ENCODE measurements at regions not wholly inside any gene's neighbourhood (a gene's known extent, or its start where the extent isn't known, plus 50 kb on each side); places are given as distances from the start of the nearest gene placed in this dataset.

GRCh38 chr10:53724581-53724980, 952.0 kb upstream of the MBL2 start:
- H3K36me3 Mint-ChIP-seq (ENCODE audit: low read depth) = no peaks in the 10 kb centered on the region
- DNase-seq = no peak
- no peak for TF ChIP-seq CTCF (IDR thresholded peaks at IDR 0.05)
- H3K9me3 Mint-ChIP-seq = peaks cover 42% of the 10 kb centered on the region
- H3K27ac Mint-ChIP-seq = no peak overlapping the region
- H3K27me3 Mint-ChIP-seq (ENCODE audit: insufficient read depth) = no peaks in the 10 kb centered on the region
- no peaks in the 10 kb centered on the region for H3K4me1 Mint-ChIP-seq (ENCODE audit: low read depth)
- no peak overlapping the region for H3K4me3 Mint-ChIP-seq

- Mint-ChIP-seq H3K36me3 (ENCODE audit: low read depth) (no peaks in the 10 kb centered on the region), H3K9me3 (peaks cover 24% of the 10 kb centered on the region), H3K4me1 (ENCODE audit: low read depth) (no peaks in the 10 kb centered on the region), H3K27me3 (ENCODE audit: insufficient read depth) (no peaks in the 10 kb centered on the region), H3K4me3 (no peak overlapping the region), H3K27ac (no peak overlapping the region)
- DNase-seq = no peak
- no peak for TF ChIP-seq CTCF (IDR thresholded peaks at IDR 0.05)
These were observed 947.1 kb upstream of the MBL2 start for GRCh38 chr10:53719658-53720057.

- H3K27ac Mint-ChIP-seq = no peak overlapping the region
- no peak overlapping the region for H3K4me3 Mint-ChIP-seq
- TF ChIP-seq CTCF (IDR thresholded peaks at IDR 0.05) = no peak
- no peaks in the 10 kb centered on the region for H3K27me3 Mint-ChIP-seq (ENCODE audit: insufficient read depth)
- DNase-seq = no peak
- peaks cover 10% of the 10 kb centered on the region; the same call in 1 of the 2 replicates for H3K9me3 Mint-ChIP-seq
- no peaks in the 10 kb centered on the region for H3K4me1 Mint-ChIP-seq (ENCODE audit: low read depth)
- H3K36me3 Mint-ChIP-seq (ENCODE audit: low read depth) = no peaks in the 10 kb centered on the region
These were observed 943.6 kb upstream of the MBL2 start for GRCh38 chr10:53716156-53716555.

- no peak for DNase-seq
- peaks cover 17% of the 10 kb centered on the region for H3K9me3 Mint-ChIP-seq
- TF ChIP-seq CTCF (IDR thresholded peaks at IDR 0.05) = no peak
- no peak overlapping the region for H3K4me3 Mint-ChIP-seq
- H3K27ac Mint-ChIP-seq = no peak overlapping the region
- H3K27me3 Mint-ChIP-seq (ENCODE audit: insufficient read depth) = no peaks in the 10 kb centered on the region
- H3K4me1 Mint-ChIP-seq (ENCODE audit: low read depth) = no peaks in the 10 kb centered on the region
- H3K36me3 Mint-ChIP-seq (ENCODE audit: low read depth) = no peaks in the 10 kb centered on the region
These were observed 940.8 kb upstream of the MBL2 start for GRCh38 chr10:53713431-53713830.

GRCh38 chr10:53702489-53702888, 929.9 kb upstream of the MBL2 start:
- Mint-ChIP-seq H3K27me3 (ENCODE audit: insufficient read depth) (no peaks in the 10 kb centered on the region), H3K9me3 (peaks cover 42% of the 10 kb centered on the region), H3K4me3 (no peak overlapping the region), H3K27ac (no peak overlapping the region), H3K4me1 (ENCODE audit: low read depth) (no peaks in the 10 kb centered on the region), H3K36me3 (ENCODE audit: low read depth) (peaks cover 9% of the 10 kb centered on the region)
- no peak for DNase-seq
- TF ChIP-seq CTCF (IDR thresholded peaks at IDR 0.05) = no peak

GRCh38 chr10:53701213-53701612, 928.6 kb upstream of the MBL2 start:
- Mint-ChIP-seq H3K27ac (no peak overlapping the region), H3K27me3 (ENCODE audit: insufficient read depth) (no peaks in the 10 kb centered on the region), H3K4me3 (no peak overlapping the region), H3K4me1 (ENCODE audit: low read depth) (no peaks in the 10 kb centered on the region), H3K9me3 (peaks cover 38% of the 10 kb centered on the region), H3K36me3 (ENCODE audit: low read depth) (no peaks in the 10 kb centered on the region)
- no peak for TF ChIP-seq CTCF (IDR thresholded peaks at IDR 0.05)
- no peak for DNase-seq

All from HFFc6 (cell line).